SW 1271 (cell line): ENCODE measurements at regions not wholly inside any gene's neighbourhood (a gene's known extent, or its start where the extent isn't known, plus 50 kb on each side); places are given as distances from the start of the nearest gene placed in this dataset.
"Not testable (repeated sequence)": the region's sequence is repeated elsewhere in the genome, so short reads cannot be mapped to it uniquely, and the experiment has no call there.

Experiments
- DNase-seq, 2 experiments: peaks; one replicate each; lab custom pipeline; 2025; lab: John Stamatoyannopoulos, UW

DNA sequence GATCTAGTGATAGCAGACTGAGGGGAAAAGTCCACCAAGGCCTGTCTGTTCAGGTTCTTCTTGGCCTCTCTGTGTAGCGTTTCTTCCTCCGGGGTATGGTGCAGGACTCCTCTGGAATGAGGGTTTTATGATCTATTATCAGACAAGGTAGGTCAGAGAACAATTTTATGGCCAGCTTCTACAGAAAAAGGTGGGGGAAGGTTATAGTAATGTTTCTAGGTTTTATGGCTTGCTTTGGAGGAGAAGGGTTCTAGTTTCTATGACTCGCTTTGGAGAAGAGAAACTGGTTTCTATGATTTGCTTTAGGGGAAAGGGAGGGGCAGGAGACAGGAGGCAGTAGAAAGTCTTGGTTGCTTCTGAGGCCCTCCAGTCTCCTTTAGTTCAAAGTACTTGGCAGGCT, 144.8 kb upstream of the LAMA2 start:
- DNase-seq = no peak

- no peak for DNase-seq
Measured at GRCh38 chr6:128736780-128737179, 146.2 kb upstream of the LAMA2 start.

- peak in 1 of 2 experiments; percentile 53 for DNase-seq
Measured at GRCh38 chr6:128731249-128732165, 151.4 kb upstream of the LAMA2 start.

DNA sequence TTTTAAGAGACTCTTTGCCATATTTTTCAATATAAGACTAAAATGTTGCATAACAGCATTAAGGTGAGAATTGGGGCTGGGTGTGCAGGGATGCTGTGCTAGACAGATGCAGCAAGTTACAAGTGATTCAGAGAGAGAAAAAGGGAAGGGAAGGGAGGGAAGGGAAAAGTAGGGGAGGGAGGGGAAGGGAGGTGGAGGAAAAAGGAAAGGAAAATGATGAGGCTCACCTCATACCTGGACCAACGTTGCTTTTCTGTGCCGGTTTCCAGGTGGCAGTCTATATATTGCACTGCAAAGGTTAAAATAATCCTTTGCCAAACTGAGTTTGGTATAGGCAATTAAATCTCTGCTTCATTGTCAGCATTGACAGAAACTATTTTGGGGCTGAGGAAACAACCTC, 155.4 kb upstream of the LAMA2 start:
- no peak for DNase-seq

- peak in 1 of 2 experiments; percentile 27 for DNase-seq
Measured at GRCh38 chr6:128725271-128726233, 157.4 kb upstream of the LAMA2 start.

DNA sequence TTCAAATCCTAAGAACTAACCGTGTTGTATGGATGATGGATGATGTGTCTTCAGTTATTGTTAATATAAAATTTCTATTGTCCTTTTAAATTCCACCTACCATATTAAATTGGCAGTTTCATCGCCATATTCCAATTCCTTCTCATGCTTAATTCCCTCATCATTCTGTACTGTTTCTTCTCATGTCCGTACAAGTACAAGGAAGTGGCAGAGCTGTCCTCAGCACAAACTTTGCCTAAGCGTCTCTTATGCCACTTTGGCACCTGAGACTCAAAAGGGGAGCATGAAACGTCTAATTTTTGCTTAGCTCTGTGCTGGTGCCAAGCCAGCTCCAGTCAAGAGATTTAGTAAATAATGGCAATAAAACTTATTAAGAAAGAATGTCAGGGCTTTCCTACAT, 158.2 kb upstream of the LAMA2 start:
- DNase-seq = no peak

DNA sequence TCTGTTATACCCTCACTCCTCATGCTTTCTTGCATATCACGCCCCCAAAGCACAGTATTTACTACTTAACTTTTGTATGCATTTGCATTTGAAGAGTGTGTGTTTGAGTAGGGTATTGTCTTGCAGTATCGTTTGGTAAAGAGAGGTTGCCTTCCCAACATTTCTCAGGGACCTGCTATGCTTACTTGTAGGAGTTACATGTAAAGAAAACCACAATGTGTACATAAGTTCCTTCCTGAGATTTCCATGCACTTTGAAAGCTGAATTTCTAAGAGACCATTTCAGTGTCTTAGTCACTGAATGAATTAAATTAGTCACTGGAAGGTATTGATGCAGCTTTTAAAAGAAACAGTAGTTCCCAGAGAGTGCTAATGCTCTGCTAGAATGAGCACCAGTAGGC, 159.3 kb upstream of the LAMA2 start:
- DNase-seq = no peak

- no peak for DNase-seq
Measured at GRCh38 chr6:128720891-128721290, 162.0 kb upstream of the LAMA2 start.

DNA sequence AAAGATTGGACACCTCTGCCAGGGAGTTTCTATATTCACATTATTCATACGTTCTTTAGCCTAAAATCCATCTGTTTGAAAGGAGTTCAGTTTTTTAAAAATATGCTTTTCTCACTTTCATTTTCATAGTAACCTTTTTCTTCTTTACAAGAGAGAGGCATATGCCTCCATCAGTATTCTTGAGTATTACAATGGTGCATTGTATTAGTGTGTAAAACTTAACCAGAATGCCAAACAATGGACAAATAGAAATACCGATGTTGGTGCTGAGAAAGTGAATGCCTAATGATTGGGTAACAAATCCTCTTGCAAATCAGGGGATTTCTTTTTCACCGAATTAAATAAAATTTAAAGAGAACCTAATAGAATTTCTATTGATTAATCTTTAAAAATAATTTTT, 163.2 kb upstream of the LAMA2 start:
- DNase-seq = no peak

DNA sequence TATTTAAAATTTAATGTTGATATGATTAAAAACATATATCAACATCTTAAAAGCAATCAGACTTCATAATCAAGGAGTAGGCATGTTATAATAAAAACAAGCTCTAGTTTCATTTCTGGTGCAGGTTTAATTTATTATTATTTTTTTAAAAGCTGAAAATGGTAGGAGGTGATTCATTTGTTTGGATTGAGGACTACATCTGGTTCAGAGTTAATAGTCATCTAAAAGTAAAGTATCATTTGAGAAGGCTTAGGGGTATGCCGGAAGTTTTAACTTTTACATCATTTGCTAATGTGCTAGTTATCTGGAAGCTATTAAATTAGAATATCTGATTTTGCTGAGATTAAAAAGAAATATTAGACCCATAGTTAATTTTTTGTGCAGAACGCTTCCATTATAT, 169.5 kb upstream of the LAMA2 start:
- DNase-seq = no peak

GRCh38 chr6:128712898-128713297, 170.0 kb upstream of the LAMA2 start:
- DNase-seq = no peak

- DNase-seq = no peak
Measured at GRCh38 chr6:128711149-128711548, 171.8 kb upstream of the LAMA2 start.

DNA sequence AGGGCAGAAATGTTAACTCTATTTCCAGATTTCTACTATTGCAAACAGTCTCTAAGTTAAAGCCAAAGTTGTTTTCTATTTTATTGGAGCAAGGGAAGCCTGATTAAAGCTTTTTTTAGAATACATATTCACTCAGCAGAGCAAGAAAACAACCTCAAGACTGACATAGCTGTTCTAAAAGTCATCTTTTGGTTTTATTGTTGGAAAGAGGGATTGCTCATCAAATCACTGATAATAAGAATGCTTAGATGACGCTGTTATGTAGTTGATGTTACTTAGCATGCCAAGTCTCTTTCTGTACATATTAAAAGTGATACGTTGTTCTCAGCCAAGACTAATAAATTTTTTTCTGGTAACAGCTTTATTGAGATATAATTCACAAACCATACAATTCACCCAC, 172.6 kb upstream of the LAMA2 start:
- no peak for DNase-seq

- DNase-seq = no peak
Measured at GRCh38 chr6:128704601-128705000, 178.3 kb upstream of the LAMA2 start.

DNA sequence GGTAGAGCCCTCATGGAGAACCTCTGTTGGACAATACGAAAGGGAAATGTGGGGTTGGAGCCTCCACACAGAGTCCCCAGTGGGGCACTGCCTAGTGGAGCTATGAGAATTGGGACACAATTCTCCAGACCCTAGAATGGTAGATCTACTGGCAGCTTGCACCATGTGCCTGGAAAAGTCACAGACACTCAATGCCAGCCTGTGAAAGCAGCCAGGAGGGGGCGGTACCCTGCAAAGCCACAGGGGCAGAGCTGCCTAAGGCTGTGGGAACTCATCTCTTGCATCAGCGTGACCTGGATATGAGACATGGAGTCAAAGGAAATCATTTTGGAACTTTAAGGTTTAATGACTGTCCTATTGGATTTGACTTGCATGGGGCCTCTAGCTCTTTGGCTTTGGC, 179.1 kb upstream of the LAMA2 start:
- DNase-seq = not testable (repeated sequence)

DNA sequence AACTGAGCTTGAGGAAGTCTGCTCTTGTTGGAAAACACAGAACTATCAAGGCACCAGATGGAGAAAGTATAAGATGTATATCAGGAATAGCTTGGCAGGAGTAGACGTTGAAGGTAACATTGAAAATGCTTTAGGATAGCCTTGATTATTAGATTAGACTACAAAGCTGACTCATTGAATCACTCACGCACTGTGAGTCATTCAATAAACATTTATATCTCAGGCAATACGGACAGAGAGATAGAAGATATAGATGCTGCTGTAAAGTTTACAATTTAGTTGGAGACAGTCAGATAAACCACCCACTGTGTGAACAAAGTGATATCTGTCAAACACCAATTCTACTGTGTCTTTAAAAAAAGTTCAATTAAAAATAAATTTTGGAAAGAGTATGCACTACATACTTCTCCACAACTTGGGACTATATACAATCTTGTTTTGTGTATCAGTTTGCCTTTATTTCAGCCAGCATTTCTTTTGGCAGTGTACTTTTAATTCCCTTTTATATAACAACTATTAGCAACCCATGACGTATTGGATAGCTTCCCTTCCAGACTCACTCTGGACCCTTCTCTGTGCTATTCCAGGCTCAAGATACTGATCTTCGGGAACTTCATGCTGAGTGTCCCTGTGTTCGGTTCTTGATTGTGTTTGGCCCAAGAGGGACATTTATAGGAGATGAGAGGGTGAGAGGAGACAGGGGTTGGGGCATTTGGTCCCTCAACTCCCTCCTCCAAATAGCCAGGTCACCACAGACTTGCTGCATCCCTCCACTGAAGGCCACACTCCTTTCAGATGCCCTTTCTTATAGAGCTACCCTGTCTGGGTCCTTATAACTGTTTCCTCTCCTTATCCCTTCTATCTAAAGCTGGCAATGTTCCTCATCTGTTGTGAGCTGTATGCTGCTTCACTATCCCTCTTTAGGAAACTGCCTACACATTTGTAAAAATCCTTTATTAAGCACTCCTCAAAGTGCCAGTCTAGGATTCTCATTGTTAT, 176.6 kb upstream of the PTPRK start:
- peak in 1 of 2 experiments; percentile 68 for DNase-seq

- no peak for DNase-seq
Measured at GRCh38 chr6:128694303-128695009, 174.1 kb upstream of the PTPRK start.

- DNase-seq = no peak
Measured at GRCh38 chr6:128690063-128690462, 169.7 kb upstream of the PTPRK start.

GRCh38 chr6:128686084-128686483, 165.7 kb upstream of the PTPRK start:
- DNase-seq = no peak

- DNase-seq = no peak
Measured at GRCh38 chr6:128676456-128676855, 156.1 kb upstream of the PTPRK start.

GRCh38 chr6:128672023-128672422, 151.6 kb upstream of the PTPRK start:
- DNase-seq = no peak
